Kidney (tissue), 13 donors: ENCODE measurements at regions not wholly inside any gene's neighbourhood (a gene's known extent, or its start where the extent isn't known, plus 50 kb on each side); places are given as distances from the start of the nearest gene placed in this dataset.

Experiments
- DNase-seq, 5 donors: peaks; one replicate each; pipeline ENCODE4 v3.0.0-alpha.2; 2013 to 2020
- FAIRE-seq: peaks from 2 replicates; lab custom pipeline; 2012; peaks lifted over from hg19 to GRCh38; lab: Jason Lieb, UNC
- H3K27ac ChIP-seq, 2 donors: one replicate each; pipeline ENCODE4 v1.7.0; 2013; ENCODE audit warnings: low read depth in 2 of 2, low read length in 2 of 2, inconsistent platforms in 1 of 2
- H3K27me3 ChIP-seq: one replicate; pipeline ENCODE4 v1.7.1; 2013; ENCODE audit warnings: low read length, inconsistent platforms; ENCODE audit not compliant: control insufficient read depth, insufficient read depth
- H3K36me3 ChIP-seq, 3 donors: one replicate each; pipeline versions ENCODE4 v1.7.0 to v1.7.1; 2013; ENCODE audit warnings: low read length in 3 of 3, control low read depth in 1 of 3, inconsistent platforms in 1 of 3; ENCODE audit not compliant: insufficient read depth in 3 of 3, control insufficient read depth in 2 of 3
- H3K4me1 ChIP-seq, 3 donors: one replicate each; pipeline versions ENCODE4 v1.7.0 to v1.7.1; 2013; ENCODE audit warnings: low read length in 3 of 3, inconsistent platforms in 1 of 3, low read depth in 1 of 3; ENCODE audit not compliant: control insufficient read depth in 2 of 3, insufficient read depth in 2 of 3
- H3K4me3 ChIP-seq, 3 donors: one replicate each; pipeline versions ENCODE4 v1.7.0 to v1.8.1; 2013; ENCODE audit warnings: low read length in 3 of 3, control low read depth in 1 of 3, inconsistent platforms in 1 of 3
- H3K9ac ChIP-seq, 3 donors: one replicate each; pipeline versions ENCODE4 v1.7.0 to v1.7.1; 2013; ENCODE audit warnings: low read length in 3 of 3, control low read depth in 1 of 3, inconsistent platforms in 1 of 3
- H3K9me3 ChIP-seq, 3 donors: one replicate each; pipeline versions ENCODE4 v1.7.0 to v1.7.1; 2013; ENCODE audit warnings: low read length in 3 of 3, control low read depth in 1 of 3, inconsistent platforms in 1 of 3; ENCODE audit not compliant: control insufficient read depth in 2 of 3, insufficient read depth in 1 of 3
- intact Hi-C: fragments of 100-400 bp; cut with DNase I; formaldehyde crosslinking; loops from one replicate; pipeline ENCODE4 v1.11.1; 2022
- TF ChIP-seq, protein P1 (sequence below): IDR thresholded peaks from 3 replicates; pipeline ENCODE4 v1.5.1; 2012; ENCODE audit warnings: mild to moderate bottlenecking, moderate library complexity, borderline replicate concordance; ENCODE audit not compliant: insufficient read depth; ENCODE audit errors: extremely low read depth
- donor health status: control.
- donor health status: control.
- donor health status: control.
- donor health status: control.
- donor health status: control.
- donor health status: DM: yes; HTN: yes; CAD: no.
- donor health status: Normal renal cell carcinoma (clear cell type).

DNA sequence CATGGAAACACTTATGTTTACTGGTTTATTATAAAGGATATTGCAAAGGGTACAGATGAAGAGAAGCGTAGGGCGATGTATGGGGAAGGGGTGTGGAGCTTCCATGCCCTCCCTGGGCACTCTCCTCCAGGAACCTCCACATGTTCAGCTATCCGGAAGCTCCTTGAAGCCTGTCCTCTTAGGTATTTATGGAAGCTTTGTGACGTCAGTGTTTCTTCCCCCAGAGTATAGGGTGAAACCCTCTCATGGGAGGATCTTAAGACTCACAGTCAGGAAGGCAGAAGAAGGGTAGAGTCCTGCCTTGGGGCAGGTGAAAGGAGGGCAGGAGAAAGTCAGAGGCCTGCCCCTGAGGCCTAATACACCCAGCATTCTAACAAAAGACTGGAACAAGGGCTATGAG is 61.3 kb upstream of the CREB1 start:
- no peak overlapping the region for H3K9ac ChIP-seq
- H3K4me1 ChIP-seq, result peaks cover 0 to 2% (median 0%) of the 10 kb centered on the region in 3 donors
- FAIRE-seq, result no peak

DNA sequence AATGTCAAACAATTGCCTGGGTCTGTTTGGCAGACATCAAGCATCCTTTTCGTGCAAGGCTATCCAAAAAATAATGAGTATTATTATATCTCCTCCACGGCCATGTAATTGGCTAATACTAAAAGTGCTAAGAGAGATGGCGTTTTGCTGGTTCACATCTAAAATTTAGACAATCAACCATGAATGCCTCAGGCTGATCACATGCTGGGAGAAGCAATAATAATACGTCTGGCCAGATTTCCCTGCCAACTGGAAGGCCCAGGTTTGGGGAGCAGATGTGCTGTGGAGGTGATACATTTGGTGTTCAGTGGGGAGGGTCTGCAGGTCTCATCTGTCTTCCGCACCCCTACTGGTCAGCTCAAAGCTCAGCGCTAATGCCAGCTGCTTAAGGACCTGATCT is 60.3 kb upstream of the CREB1 start:
- Histone ChIP-seq H3K36me3 (no peaks in the 10 kb centered on the region), H3K4me1 (peaks cover 0 to 2% (median 0%) of the 10 kb centered on the region in 3 donors), H3K27me3 (no peaks in the 10 kb centered on the region), H3K4me3 (no peak overlapping the region), H3K27ac (no peak overlapping the region), H3K9ac (no peak overlapping the region), H3K9me3 (no peaks in the 10 kb centered on the region)
- intact Hi-C loops, result no loop called here
- FAIRE-seq (no peak), DNase-seq (no peak)
- TF ChIP-seq, protein P1, sequence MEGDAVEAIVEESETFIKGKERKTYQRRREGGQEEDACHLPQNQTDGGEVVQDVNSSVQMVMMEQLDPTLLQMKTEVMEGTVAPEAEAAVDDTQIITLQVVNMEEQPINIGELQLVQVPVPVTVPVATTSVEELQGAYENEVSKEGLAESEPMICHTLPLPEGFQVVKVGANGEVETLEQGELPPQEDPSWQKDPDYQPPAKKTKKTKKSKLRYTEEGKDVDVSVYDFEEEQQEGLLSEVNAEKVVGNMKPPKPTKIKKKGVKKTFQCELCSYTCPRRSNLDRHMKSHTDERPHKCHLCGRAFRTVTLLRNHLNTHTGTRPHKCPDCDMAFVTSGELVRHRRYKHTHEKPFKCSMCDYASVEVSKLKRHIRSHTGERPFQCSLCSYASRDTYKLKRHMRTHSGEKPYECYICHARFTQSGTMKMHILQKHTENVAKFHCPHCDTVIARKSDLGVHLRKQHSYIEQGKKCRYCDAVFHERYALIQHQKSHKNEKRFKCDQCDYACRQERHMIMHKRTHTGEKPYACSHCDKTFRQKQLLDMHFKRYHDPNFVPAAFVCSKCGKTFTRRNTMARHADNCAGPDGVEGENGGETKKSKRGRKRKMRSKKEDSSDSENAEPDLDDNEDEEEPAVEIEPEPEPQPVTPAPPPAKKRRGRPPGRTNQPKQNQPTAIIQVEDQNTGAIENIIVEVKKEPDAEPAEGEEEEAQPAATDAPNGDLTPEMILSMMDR, result no peak

More for the DNA sequence above, 61.3 kb upstream of the CREB1 start:
- intact Hi-C loops, result no loop called here
- TF ChIP-seq, protein P1, result no peak
- no peak for DNase-seq
- Histone ChIP-seq H3K27ac (no peak overlapping the region), H3K27me3 (no peaks in the 10 kb centered on the region), H3K36me3 (no peaks in the 10 kb centered on the region), H3K9me3 (no peaks in the 10 kb centered on the region), H3K4me3 (no peak overlapping the region)

DNA sequence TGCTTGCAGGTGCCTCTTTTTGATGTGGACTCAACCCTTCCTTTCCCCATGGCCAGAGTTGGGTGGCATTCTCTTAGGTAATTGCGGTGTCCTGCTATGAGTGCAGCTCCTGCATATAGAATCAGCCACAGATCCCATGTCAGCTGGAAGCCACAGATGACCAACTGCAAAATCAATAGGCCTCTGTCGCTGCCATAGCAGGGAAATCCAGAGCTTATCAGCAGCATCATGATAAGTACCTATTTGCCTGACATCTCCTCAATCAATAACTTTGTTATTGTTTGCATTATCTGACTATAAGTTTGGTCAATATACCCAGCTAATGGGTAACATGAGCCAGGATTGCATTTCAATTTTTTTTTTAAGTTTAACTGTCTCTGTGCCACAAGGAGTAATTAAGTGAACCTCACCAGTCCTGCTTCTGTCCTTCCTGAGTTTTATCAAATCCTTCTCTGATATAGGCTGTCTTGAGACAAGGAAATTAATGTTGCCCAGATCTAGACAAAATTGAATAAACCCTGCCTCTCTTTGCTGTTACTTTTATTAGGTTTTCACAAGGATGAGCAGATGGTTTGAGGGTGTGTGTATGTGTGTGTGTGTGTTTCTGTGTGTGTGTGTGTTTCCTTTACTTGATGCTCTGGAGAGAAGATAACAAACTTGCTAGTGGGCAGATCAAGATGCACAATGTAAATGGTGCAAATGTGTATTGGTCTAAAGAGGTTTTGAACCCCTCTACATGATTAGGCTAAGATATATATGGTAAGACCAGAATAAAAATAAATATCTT is 59.6 kb upstream of the CREB1 start:
- no peak for FAIRE-seq
- Histone ChIP-seq H3K27me3 (no peaks in the 10 kb centered on the region), H3K9me3 (no peaks in the 10 kb centered on the region), H3K9ac (no peak overlapping the region), H3K36me3 (no peaks in the 10 kb centered on the region), H3K27ac (no peak overlapping the region), H3K4me3 (no peak overlapping the region), H3K4me1 (peaks cover 0 to 2% (median 0%) of the 10 kb centered on the region in 3 donors)
- no peak for DNase-seq
- TF ChIP-seq, protein P1, result no peak
- intact Hi-C loops, result loop anchor here (10.0 kb wide), 2 partner anchors 485 to 675 kb away; no protein-coding TSS in a partner anchor
